ENCODE measurements at regions not wholly inside any gene's neighbourhood (a gene's known extent, or its start where the extent isn't known, plus 50 kb on each side); places are given as distances from the start of the nearest gene placed in this dataset.

DNA sequence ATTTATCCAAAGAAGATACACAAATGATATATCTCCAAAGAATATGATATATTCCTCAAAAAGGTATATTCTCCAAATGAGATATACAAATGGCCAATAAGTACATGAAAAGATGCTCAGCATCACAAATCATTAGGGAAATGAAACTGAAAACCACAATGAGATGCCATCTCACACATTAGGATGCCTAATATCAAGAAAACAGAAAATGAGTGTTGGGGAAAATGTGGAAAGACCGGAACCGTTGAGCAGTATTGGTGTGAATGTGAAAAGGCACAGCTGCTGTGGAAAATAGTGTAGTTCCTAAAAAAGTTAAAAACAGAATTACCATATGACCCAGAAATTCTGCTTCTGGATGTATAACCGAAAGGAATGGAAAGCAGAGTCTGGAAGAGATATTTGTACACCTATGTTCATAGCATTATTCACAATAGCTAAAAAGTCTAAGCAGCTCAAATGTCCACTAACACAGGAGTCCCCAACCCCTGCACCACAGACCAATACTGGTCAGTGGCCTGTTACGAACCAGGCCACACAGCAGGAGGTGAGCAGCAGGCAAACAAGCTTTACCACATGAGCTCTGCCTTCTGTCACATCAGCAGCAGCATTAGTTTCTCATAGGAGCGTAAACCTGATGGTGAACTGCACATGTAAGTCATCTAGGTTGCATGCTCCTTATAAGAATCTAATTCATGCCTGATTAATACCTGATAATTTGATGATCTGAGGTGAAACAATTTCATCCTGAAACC, 291.9 kb downstream of the PCDH20 start:
- ChIA-PET POLR2A (no interaction called here), CTCF (interaction anchor here (0.6 kb wide), 1 partner anchor 137 kb away, joined by 3 read pairs; no protein-coding TSS in a partner anchor)
- no peak for DNase-seq (ENCODE audit: low spot score)
- Mint-ChIP-seq H3K4me1 (peaks cover 14% of the 10 kb centered on the region), H3K9me3 (peaks cover 20% of the 10 kb centered on the region), H3K4me3 (no peak overlapping the region), H3K27me3 (ENCODE audit: low read depth) (no peaks in the 10 kb centered on the region), H3K36me3 (peaks cover 9% of the 10 kb centered on the region), H3K27ac (no peak overlapping the region)
- TF ChIP-seq TEAD1 (CRISPR knock-in tag; IDR thresholded peaks at IDR 0.05) (no peak), GTF2I (CRISPR knock-in tag; conservative IDR thresholded peaks at IDR 0.05) (no peak), E2F5 (CRISPR knock-in tag; IDR thresholded peaks at IDR 0.05) (no peak), ZBTB43 (CRISPR knock-in tag; IDR thresholded peaks at IDR 0.05) (no peak), AR (CRISPR knock-in tag; IDR thresholded peaks at IDR 0.05) (no peak), KAT7 (CRISPR knock-in tag; IDR thresholded peaks at IDR 0.05; ENCODE audit: borderline replicate concordance) (no peak), NR1H2 (CRISPR knock-in tag; IDR thresholded peaks at IDR 0.05) (no peak), JUN (CRISPR knock-in tag; IDR thresholded peaks at IDR 0.05) (no peak)
- TF ChIP-seq, protein P1, sequence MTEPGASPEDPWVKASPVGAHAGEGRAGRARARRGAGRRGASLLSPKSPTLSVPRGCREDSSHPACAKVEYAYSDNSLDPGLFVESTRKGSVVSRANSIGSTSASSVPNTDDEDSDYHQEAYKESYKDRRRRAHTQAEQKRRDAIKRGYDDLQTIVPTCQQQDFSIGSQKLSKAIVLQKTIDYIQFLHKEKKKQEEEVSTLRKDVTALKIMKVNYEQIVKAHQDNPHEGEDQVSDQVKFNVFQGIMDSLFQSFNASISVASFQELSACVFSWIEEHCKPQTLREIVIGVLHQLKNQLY (CRISPR knock-in tag; IDR thresholded peaks at IDR 0.05) = no peak
- TF ChIP-seq, protein P2, sequence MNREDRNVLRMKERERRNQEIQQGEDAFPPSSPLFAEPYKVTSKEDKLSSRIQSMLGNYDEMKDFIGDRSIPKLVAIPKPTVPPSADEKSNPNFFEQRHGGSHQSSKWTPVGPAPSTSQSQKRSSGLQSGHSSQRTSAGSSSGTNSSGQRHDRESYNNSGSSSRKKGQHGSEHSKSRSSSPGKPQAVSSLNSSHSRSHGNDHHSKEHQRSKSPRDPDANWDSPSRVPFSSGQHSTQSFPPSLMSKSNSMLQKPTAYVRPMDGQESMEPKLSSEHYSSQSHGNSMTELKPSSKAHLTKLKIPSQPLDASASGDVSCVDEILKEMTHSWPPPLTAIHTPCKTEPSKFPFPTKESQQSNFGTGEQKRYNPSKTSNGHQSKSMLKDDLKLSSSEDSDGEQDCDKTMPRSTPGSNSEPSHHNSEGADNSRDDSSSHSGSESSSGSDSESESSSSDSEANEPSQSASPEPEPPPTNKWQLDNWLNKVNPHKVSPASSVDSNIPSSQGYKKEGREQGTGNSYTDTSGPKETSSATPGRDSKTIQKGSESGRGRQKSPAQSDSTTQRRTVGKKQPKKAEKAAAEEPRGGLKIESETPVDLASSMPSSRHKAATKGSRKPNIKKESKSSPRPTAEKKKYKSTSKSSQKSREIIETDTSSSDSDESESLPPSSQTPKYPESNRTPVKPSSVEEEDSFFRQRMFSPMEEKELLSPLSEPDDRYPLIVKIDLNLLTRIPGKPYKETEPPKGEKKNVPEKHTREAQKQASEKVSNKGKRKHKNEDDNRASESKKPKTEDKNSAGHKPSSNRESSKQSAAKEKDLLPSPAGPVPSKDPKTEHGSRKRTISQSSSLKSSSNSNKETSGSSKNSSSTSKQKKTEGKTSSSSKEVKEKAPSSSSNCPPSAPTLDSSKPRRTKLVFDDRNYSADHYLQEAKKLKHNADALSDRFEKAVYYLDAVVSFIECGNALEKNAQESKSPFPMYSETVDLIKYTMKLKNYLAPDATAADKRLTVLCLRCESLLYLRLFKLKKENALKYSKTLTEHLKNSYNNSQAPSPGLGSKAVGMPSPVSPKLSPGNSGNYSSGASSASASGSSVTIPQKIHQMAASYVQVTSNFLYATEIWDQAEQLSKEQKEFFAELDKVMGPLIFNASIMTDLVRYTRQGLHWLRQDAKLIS (CRISPR knock-in tag; IDR thresholded peaks at IDR 0.05; ENCODE audit: borderline replicate concordance) = no peak
- ATAC-seq = no peak

DNA sequence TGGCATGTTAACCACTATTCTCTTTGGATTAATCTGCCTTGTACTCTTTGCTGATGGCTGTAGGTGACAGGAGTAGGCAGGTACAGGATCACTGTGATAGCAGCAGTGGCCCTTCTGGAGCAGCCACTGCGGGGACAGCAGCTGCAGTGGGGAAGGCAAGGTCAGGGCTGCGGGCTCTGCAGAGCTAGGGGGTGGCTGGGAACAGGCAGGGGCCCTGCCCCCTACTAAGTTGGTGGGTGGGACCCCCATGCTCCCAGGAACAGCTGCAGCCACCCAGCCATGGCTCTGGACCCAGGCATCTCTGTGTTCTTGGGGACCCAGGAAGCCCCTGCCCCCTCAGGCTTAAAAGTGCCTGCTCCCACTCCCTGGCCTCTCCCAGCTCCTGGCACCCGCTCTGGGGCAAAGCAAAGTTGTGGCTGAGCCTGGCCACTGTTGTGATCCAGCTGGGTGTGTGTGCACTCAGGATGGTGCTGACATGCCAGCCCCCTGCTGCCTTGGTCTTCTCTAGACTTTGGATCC, 302.4 kb downstream of the PCDH20 start:
- TF ChIP-seq MYBL2 (CRISPR knock-in tag; IDR thresholded peaks at IDR 0.05) = no peak
- TF ChIP-seq E2F4 (CRISPR knock-in tag; IDR thresholded peaks at IDR 0.05; ENCODE audit: borderline replicate concordance, low read depth) = no peak
- TF ChIP-seq ZNF671 (CRISPR knock-in tag; IDR thresholded peaks at IDR 0.05) = no peak
- no peak for TF ChIP-seq IRF2 (CRISPR knock-in tag; IDR thresholded peaks at IDR 0.05; ENCODE audit: borderline replicate concordance, low read depth)
- no peak for TF ChIP-seq ZNF425 (CRISPR knock-in tag; conservative IDR thresholded peaks at IDR 0.05)
- no peak for TF ChIP-seq NR3C1 (CRISPR knock-in tag; conservative IDR thresholded peaks at IDR 0.05; ENCODE audit: low read depth)
- TF ChIP-seq TP53 (CRISPR knock-in tag; IDR thresholded peaks at IDR 0.05) = no peak
- no peak for TF ChIP-seq NFATC4 (CRISPR knock-in tag; IDR thresholded peaks at IDR 0.05)
- no peak for TF ChIP-seq SMAD3 (CRISPR knock-in tag; IDR thresholded peaks at IDR 0.05; ENCODE audit: borderline replicate concordance)
- no peak for TF ChIP-seq MXD4 (CRISPR knock-in tag; IDR thresholded peaks at IDR 0.05; ENCODE audit: borderline replicate concordance)
- POLR2A ChIA-PET = no interaction called here
- H3K4me3 Mint-ChIP-seq = no peak overlapping the region
- H3K36me3 Mint-ChIP-seq = peaks cover 26% of the 10 kb centered on the region
- DNase-seq (ENCODE audit: low spot score) (no peak), ATAC-seq (no peak)
- no peaks in the 10 kb centered on the region for H3K27me3 Mint-ChIP-seq (ENCODE audit: low read depth)
- CTCF ChIA-PET = interaction anchor here (1.8 kb wide), 1 partner anchor 12 kb away, joined by 5 read pairs; no protein-coding TSS in a partner anchor
- peaks cover 27% of the 10 kb centered on the region for H3K9me3 Mint-ChIP-seq
- no peak overlapping the region for H3K27ac Mint-ChIP-seq
- no peaks in the 10 kb centered on the region for H3K4me1 Mint-ChIP-seq

All from WTC11 (cell line).